ENCODE measurements at regions not wholly inside any gene's neighbourhood (a gene's known extent, or its start where the extent isn't known, plus 50 kb on each side); places are given as distances from the start of the nearest gene placed in this dataset.

DNA sequence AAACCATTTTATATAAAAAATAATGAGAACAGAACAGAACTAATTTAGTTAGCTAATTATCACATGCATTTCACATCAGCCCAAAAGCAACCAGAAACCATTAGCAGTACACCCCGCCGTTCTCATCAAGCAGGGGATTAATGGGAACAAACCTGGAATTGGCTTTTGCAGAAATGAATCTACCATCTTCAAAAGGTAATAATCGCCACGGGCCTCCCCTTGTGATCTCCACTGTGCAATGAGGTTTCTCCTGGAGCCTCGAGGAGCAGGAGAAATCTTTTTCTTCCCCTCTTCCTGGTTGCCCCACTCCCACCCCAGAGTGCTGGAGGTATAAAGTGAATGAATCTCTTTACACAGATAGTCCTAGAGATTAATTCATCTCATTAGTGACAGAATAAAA is 1003.5 kb downstream of the AGBL1 start:
- H3K4me3 ChIP-seq (ENCODE audit: low read depth, low read length): no peak overlapping the region
- TF ChIP-seq, protein P1, sequence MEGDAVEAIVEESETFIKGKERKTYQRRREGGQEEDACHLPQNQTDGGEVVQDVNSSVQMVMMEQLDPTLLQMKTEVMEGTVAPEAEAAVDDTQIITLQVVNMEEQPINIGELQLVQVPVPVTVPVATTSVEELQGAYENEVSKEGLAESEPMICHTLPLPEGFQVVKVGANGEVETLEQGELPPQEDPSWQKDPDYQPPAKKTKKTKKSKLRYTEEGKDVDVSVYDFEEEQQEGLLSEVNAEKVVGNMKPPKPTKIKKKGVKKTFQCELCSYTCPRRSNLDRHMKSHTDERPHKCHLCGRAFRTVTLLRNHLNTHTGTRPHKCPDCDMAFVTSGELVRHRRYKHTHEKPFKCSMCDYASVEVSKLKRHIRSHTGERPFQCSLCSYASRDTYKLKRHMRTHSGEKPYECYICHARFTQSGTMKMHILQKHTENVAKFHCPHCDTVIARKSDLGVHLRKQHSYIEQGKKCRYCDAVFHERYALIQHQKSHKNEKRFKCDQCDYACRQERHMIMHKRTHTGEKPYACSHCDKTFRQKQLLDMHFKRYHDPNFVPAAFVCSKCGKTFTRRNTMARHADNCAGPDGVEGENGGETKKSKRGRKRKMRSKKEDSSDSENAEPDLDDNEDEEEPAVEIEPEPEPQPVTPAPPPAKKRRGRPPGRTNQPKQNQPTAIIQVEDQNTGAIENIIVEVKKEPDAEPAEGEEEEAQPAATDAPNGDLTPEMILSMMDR (conservative IDR thresholded peaks at IDR 0.05; ENCODE audit: low read depth, low read length): no peak
- no peak for DNase-seq (ENCODE audit: low read depth)

DNA sequence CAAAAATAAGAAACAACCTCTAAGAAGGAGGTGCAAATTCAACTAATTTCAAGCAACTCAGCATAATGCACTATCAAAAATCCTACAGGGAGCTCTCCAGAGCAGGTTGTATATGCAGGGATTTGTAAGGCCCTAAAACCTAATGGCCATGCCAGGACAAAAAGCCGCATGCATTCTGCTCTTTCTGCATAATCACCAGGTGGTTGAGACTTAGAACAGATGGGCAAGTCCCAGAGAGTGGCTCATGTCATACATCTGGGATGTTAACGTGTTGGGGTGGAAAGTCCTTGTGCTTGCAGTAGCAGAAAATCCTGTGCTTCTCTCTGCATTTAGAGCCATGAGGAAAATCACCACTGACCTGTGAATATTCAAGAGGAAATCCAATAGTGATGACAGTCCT is 1002.9 kb downstream of the AGBL1 start:
- no peak overlapping the region for H3K4me3 ChIP-seq (ENCODE audit: low read depth, low read length)
- TF ChIP-seq, protein P1 (conservative IDR thresholded peaks at IDR 0.05; ENCODE audit: low read depth, low read length): no peak
- DNase-seq (ENCODE audit: low read depth): no peak

DNA sequence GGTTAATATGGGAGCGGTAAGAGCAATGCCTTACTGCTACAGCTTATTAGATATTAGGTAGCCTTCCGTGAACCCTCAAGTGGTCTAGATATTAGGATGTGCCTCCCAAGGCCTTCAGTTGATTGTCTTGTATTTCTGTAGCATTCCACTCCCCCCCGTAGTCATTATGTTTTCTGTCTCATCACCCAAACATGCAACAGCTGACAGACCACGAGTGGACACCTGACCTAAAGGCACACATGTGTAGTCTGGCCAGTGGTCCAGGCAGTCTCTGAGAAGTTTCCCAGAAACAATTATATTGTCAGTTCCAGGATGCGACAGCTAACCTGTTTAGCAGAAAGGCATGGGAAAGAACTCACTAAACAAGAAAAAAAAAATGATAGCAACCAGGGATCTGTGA is 1000.9 kb downstream of the AGBL1 start:
- TF ChIP-seq, protein P1 (conservative IDR thresholded peaks at IDR 0.05; ENCODE audit: low read depth, low read length): no peak
- DNase-seq (ENCODE audit: low read depth): no peak

More for the DNA sequence above, 1000.9 kb downstream of the AGBL1 start:
- H3K4me3 ChIP-seq (ENCODE audit: low read depth, low read length): no peak overlapping the region
